Ishikawa (cell line): ENCODE measurements at regions not wholly inside any gene's neighbourhood (a gene's known extent, or its start where the extent isn't known, plus 50 kb on each side); places are given as distances from the start of the nearest gene placed in this dataset.

Experiments used
- CEBPB ChIP-seq: IDR thresholded peaks from 2 replicates; pipeline ENCODE4 v1.6.1; 2012
- CREB1 ChIP-seq: IDR thresholded peaks from 2 replicates; pipeline ENCODE4 v1.6.1; 2012; ENCODE audit warnings: low read depth
- EGR1 ChIP-seq: IDR thresholded peaks from 2 replicates; pipeline ENCODE4 v1.6.1; 2012
- EP300 ChIP-seq: IDR thresholded peaks from 2 replicates; pipeline ENCODE4 v1.6.1; 2012; ENCODE audit warnings: borderline replicate concordance
- FOXM1 ChIP-seq: IDR thresholded peaks from 2 replicates; pipeline ENCODE4 v1.6.1; 2012; ENCODE audit warnings: low read depth, borderline replicate concordance
- MAX ChIP-seq: IDR thresholded peaks from 2 replicates; pipeline ENCODE4 v1.6.1; 2012
- NFIC ChIP-seq: IDR thresholded peaks from 2 replicates; pipeline ENCODE4 v1.6.1; 2012
- RAD21 ChIP-seq: IDR thresholded peaks from 2 replicates; pipeline ENCODE4 v1.6.1; 2012; ENCODE audit warnings: low read depth
- TAF1 ChIP-seq: IDR thresholded peaks from 2 replicates; pipeline ENCODE4 v1.6.1; 2012; ENCODE audit warnings: low read depth, mild to moderate bottlenecking
- TCF12 ChIP-seq: IDR thresholded peaks from 2 replicates; pipeline ENCODE4 v1.6.1; 2012; ENCODE audit warnings: low read depth
- TEAD4 ChIP-seq: IDR thresholded peaks from 2 replicates; pipeline ENCODE4 v1.6.1; 2012
- YY1 ChIP-seq: IDR thresholded peaks from 2 replicates; pipeline ENCODE4 v1.6.1; 2012; ENCODE audit warnings: low read depth
- ZBTB7A ChIP-seq: IDR thresholded peaks from 2 replicates; pipeline ENCODE4 v1.6.1; 2012; ENCODE audit warnings: low read depth
- TF ChIP-seq, protein P1 (sequence below): IDR thresholded peaks from 2 replicates; pipeline ENCODE4 v1.6.1; 2012
- TF ChIP-seq, protein P2 (sequence below): IDR thresholded peaks from 2 replicates; pipeline ENCODE4 v1.6.1; 2012; ENCODE audit warnings: low read depth, mild to moderate bottlenecking

GRCh38 chr4:170854097-170854496 lies 764.3 kb upstream of the AADAT start:
- TF ChIP-seq CREB1 (no peak), FOXM1 (no peak), EP300 (no peak), RAD21 (no peak), EGR1 (no peak), TCF12 (no peak), NFIC (no peak), CEBPB (no peak), YY1 (no peak), MAX (no peak), ZBTB7A (no peak)
- TF ChIP-seq, protein P1, sequence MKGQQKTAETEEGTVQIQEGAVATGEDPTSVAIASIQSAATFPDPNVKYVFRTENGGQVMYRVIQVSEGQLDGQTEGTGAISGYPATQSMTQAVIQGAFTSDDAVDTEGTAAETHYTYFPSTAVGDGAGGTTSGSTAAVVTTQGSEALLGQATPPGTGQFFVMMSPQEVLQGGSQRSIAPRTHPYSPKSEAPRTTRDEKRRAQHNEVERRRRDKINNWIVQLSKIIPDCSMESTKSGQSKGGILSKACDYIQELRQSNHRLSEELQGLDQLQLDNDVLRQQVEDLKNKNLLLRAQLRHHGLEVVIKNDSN, result no peak
- TF ChIP-seq, protein P2, sequence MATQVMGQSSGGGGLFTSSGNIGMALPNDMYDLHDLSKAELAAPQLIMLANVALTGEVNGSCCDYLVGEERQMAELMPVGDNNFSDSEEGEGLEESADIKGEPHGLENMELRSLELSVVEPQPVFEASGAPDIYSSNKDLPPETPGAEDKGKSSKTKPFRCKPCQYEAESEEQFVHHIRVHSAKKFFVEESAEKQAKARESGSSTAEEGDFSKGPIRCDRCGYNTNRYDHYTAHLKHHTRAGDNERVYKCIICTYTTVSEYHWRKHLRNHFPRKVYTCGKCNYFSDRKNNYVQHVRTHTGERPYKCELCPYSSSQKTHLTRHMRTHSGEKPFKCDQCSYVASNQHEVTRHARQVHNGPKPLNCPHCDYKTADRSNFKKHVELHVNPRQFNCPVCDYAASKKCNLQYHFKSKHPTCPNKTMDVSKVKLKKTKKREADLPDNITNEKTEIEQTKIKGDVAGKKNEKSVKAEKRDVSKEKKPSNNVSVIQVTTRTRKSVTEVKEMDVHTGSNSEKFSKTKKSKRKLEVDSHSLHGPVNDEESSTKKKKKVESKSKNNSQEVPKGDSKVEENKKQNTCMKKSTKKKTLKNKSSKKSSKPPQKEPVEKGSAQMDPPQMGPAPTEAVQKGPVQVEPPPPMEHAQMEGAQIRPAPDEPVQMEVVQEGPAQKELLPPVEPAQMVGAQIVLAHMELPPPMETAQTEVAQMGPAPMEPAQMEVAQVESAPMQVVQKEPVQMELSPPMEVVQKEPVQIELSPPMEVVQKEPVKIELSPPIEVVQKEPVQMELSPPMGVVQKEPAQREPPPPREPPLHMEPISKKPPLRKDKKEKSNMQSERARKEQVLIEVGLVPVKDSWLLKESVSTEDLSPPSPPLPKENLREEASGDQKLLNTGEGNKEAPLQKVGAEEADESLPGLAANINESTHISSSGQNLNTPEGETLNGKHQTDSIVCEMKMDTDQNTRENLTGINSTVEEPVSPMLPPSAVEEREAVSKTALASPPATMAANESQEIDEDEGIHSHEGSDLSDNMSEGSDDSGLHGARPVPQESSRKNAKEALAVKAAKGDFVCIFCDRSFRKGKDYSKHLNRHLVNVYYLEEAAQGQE, result no peak

DNA sequence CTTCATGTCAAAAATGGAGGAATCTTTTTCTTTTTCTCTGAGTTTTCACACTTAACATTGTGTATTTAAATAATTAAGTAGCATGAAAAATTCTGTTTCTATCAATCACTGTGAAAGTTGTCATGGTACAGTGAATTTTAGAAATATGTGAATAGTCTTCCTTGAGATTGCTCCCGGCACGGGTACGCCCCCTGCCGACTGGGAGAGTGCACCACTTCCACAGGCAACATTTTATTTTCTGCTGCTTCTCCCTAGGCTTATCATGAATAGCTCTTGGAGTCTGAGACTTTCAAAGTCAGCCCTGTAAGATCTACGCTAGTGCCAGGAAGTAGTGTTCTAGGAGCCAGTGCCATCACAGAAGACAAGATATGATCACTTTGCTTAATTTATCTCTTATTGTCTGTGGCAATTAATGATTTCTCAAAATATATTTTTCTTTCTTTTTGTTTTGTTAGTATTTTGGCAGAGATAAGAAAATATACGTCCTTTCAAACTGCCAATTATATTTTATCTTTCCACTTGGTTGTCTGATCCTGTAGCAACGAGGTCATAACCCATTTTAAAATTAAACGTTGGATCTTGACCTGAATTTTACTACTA lies 763.8 kb upstream of the AADAT start:
- TF ChIP-seq FOXM1 (no peak), RAD21 (peak; percentile 86), EGR1 (no peak)

GRCh38 chr4:170849969-170850368 lies 760.2 kb upstream of the AADAT start:
- no peak for TF ChIP-seq TCF12
- no peak for TF ChIP-seq EP300
- no peak for TF ChIP-seq NFIC
- TF ChIP-seq, protein P2, result no peak
- no peak for TF ChIP-seq FOXM1
- TF ChIP-seq TAF1, result no peak
- no peak for TF ChIP-seq EGR1
- TF ChIP-seq CREB1, result no peak
- no peak for TF ChIP-seq YY1
- no peak for TF ChIP-seq CEBPB
- TF ChIP-seq MAX, result no peak
- TF ChIP-seq ZBTB7A, result no peak
- TF ChIP-seq, protein P1, result no peak
- no peak for TF ChIP-seq RAD21
- no peak for TF ChIP-seq TEAD4

DNA sequence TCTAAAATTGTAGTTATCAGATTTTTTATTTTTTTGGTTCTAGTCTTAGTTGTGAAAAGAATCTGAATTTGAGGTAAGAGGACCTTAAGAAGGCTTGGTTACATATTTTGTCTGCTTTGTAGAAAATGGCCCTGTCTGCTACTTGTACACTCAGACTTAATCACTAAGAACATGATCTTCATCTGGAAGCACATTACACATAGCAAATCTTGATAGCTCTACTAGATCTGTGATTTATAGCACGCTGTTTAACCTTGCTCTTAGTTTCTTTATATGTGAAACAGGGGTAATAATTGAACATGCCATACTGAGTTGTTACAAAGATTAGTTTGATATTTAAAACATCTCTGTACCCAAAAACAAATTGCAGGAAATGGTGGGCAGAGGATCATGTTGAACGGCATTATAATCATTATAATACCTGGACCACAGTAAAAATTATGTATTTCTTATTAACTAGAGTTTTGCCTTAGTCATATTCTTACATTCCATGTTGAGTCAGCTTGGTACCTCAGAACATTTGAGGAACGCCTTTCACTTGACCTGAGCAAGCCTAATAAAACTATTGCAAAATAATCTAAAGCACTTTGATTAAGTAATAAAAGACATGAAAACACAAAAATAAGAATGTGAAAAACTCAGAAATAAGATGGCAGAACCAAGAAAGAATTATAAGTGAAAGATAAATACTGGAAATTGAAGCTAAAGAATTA lies 738.0 kb upstream of the AADAT start:
- TF ChIP-seq, protein P1, result no peak
- TF ChIP-seq TEAD4 (no peak), TAF1 (no peak)
- TF ChIP-seq, protein P2, result no peak
